ENCODE measurements at regions not wholly inside any gene's neighbourhood (a gene's known extent, or its start where the extent isn't known, plus 50 kb on each side); places are given as distances from the start of the nearest gene placed in this dataset.

GRCh38 chr12:4080213-4080612 is 193.3 kb upstream of the CCND2 start:
- Histone ChIP-seq H3K9me3 (no peaks in the 10 kb centered on the region), H3K4me2 (no peak overlapping the region), H3K4me1 (no peaks in the 10 kb centered on the region), H3K4me3 (no peak overlapping the region), H3K27ac (no peak overlapping the region)
- POLR2A ChIA-PET = no interaction called here
- TF ChIP-seq RFX5 (IDR thresholded peaks at IDR 0.05) = no peak
- no peak for TF ChIP-seq FOSL2 (IDR thresholded peaks at IDR 0.05)
- TF ChIP-seq FOSL2 (CRISPR knock-in tag; IDR thresholded peaks at IDR 0.05) = no peak
- TF ChIP-seq RARB (CRISPR knock-in tag; IDR thresholded peaks at IDR 0.05) = no peak
- TF ChIP-seq TFCP2L1 (CRISPR knock-in tag; IDR thresholded peaks at IDR 0.05) = no peak
- no peak for TF ChIP-seq SMC3 (IDR thresholded peaks at IDR 0.05)
- TF ChIP-seq ZNF302 (CRISPR knock-in tag; IDR thresholded peaks at IDR 0.05) = no peak
- no peak for TF ChIP-seq ESRRA (IDR thresholded peaks at IDR 0.05; ENCODE audit: borderline replicate concordance, low read length)
- no peak for TF ChIP-seq HOXB5 (CRISPR knock-in tag; IDR thresholded peaks at IDR 0.05)
- TF ChIP-seq ATOH8 (CRISPR knock-in tag; IDR thresholded peaks at IDR 0.05; ENCODE audit: low read depth) = no peak
- no peak for TF ChIP-seq MAFK (IDR thresholded peaks at IDR 0.05; ENCODE audit: partially characterized antibody)
- no peak for TF ChIP-seq PHF8 (IDR thresholded peaks at IDR 0.05; ENCODE audit: borderline replicate concordance, low read depth)
- no peak for TF ChIP-seq EHF (CRISPR knock-in tag; IDR thresholded peaks at IDR 0.05)
- FAIRE-seq (no peak), DNase-seq (ENCODE audit: low read depth in 1 of 2, low spot score in 1 of 2) (no peak), ATAC-seq (no peak)
- CTCF ChIA-PET = no interaction called here
- WGBS (ENCODE audit: missing lambda C conversion rate) = 87% methylated on average over 1 of the region's 1 CpG

GRCh38 chr12:4074129-4074528 is 199.4 kb upstream of the CCND2 start:
- Histone ChIP-seq H3K4me1 (no peaks in the 10 kb centered on the region), H3K27ac (no peak overlapping the region), H3K4me3 (no peak overlapping the region), H3K9me3 (no peaks in the 10 kb centered on the region), H3K4me2 (no peak overlapping the region)
- DNase-seq (ENCODE audit: low read depth in 1 of 2, low spot score in 1 of 2) = no peak
- TF ChIP-seq MAFK (IDR thresholded peaks at IDR 0.05; ENCODE audit: partially characterized antibody) = peak; percentile 22
- TF ChIP-seq RARB (CRISPR knock-in tag; IDR thresholded peaks at IDR 0.05) = no peak
- TF ChIP-seq EHMT2 (IDR thresholded peaks at IDR 0.05; ENCODE audit: low read depth) = no peak
- TF ChIP-seq HOXB5 (CRISPR knock-in tag; IDR thresholded peaks at IDR 0.05) = no peak
- 2% methylated on average over 4 of the region's 4 CpGs for WGBS (ENCODE audit: missing lambda C conversion rate)
- ChIA-PET POLR2A (no interaction called here), CTCF (no interaction called here)
- no peak for ATAC-seq
- FAIRE-seq = no peak

- Histone ChIP-seq H3K4me2 (no peak overlapping the region), H3K27ac (no peak overlapping the region), H3K9me3 (no peaks in the 10 kb centered on the region), H3K4me1 (no peaks in the 10 kb centered on the region), H3K4me3 (no peak overlapping the region)
- ATAC-seq (no peak), FAIRE-seq (no peak), DNase-seq (ENCODE audit: low read depth in 1 of 2, low spot score in 1 of 2) (no peak)
- ChIA-PET POLR2A (no interaction called here), CTCF (no interaction called here)
- TF ChIP-seq SREBF2 (IDR thresholded peaks at IDR 0.05) (no peak), ELK1 (IDR thresholded peaks at IDR 0.05; ENCODE audit: low read depth, low read length) (no peak), RARB (CRISPR knock-in tag; IDR thresholded peaks at IDR 0.05) (no peak), KDM1A (IDR thresholded peaks at IDR 0.05; ENCODE audit: low read depth) (no peak), FOSL2 (IDR thresholded peaks at IDR 0.05) (no peak), FOSL2 (CRISPR knock-in tag; IDR thresholded peaks at IDR 0.05) (no peak), RAD21 (conservative IDR thresholded peaks at IDR 0.05 in 1 of 2, IDR thresholded peaks at IDR 0.05 in 1 of 2) (no peak), ZNF302 (CRISPR knock-in tag; IDR thresholded peaks at IDR 0.05) (no peak), JUNB (IDR thresholded peaks at IDR 0.05) (no peak), KDM5A (IDR thresholded peaks at IDR 0.05) (no peak), FOSB (CRISPR knock-in tag; IDR thresholded peaks at IDR 0.05) (no peak), RCOR1 (IDR thresholded peaks at IDR 0.05; ENCODE audit: low read depth, low read length) (no peak), HES2 (IDR thresholded peaks at IDR 0.05) (no peak), ZC3H11A (IDR thresholded peaks at IDR 0.05) (no peak)
- 12% methylated on average over 3 of the region's 3 CpGs for WGBS (ENCODE audit: missing lambda C conversion rate)
These were observed 196.4 kb upstream of the PARP11 start for GRCh38 chr12:4069670-4070010.
